Ovary (tissue), 3 donors: ENCODE measurements at regions not wholly inside any gene's neighbourhood (a gene's known extent, or its start where the extent isn't known, plus 50 kb on each side); places are given as distances from the start of the nearest gene placed in this dataset.

Experiments used
- CTCF ChIP-seq, 3 donors: fragments of 450-650 bp in 2 of 3; fragments of 200-600 bp in 1 of 3; IDR thresholded peaks; one replicate each; pipeline versions ENCODE4 v1.5.1 to v1.8.0; 2016 to 2022; ENCODE audit warnings: antibody characterized with exemption in 3 of 3, mild to moderate bottlenecking in 1 of 3
- EP300 ChIP-seq: sonication (generic); formaldehyde crosslinking; IDR thresholded peaks from one replicate; pipeline ENCODE4 v1.6.1; 2017; ENCODE audit warnings: antibody characterized with exemption
- POLR2A ChIP-seq: fragments of 450-650 bp; IDR thresholded peaks from one replicate; pipeline ENCODE4 v1.6.1; 2017; ENCODE audit warnings: antibody characterized with exemption, mild to moderate bottlenecking, moderate library complexity
- donor health status: DM: no; HTN: no; CAD: no.

DNA sequence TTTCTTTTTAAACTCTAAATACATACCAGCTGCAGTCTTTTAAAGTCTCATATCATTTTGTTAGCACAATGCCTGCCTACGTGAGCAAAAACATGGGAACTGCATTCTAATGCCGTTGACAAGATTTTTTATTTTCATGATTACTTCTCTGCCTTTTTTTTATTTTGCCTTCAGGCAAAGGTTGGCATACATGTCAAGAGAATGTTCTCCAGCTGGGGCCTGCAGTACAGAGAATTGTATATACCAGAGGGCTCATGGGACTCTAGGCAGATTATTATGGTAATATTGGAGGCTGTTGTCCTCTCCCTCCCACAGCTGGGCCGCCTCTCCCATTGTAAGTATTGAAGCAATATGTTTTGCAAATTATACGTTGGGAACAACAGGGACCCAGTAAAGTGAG lies 53.9 kb upstream of the OBI1 start:
- TF ChIP-seq CTCF (IDR thresholded peaks at IDR 0.05) (no peak), EP300 (no peak), POLR2A (no peak)
